GM19239 (cell line): ENCODE measurements at regions not wholly inside any gene's neighbourhood (a gene's known extent, or its start where the extent isn't known, plus 50 kb on each side); places are given as distances from the start of the nearest gene placed in this dataset.

Source experiments
- DNase-seq: peaks from one replicate; pipeline ENCODE4 v3.0.0; 2011; ENCODE audit warnings: low spot score; ENCODE audit not compliant: insufficient read length
- FAIRE-seq: peaks from 2 replicates; lab custom pipeline; 2011; peaks lifted over from hg19 to GRCh38; lab: Jason Lieb, UNC

DNA sequence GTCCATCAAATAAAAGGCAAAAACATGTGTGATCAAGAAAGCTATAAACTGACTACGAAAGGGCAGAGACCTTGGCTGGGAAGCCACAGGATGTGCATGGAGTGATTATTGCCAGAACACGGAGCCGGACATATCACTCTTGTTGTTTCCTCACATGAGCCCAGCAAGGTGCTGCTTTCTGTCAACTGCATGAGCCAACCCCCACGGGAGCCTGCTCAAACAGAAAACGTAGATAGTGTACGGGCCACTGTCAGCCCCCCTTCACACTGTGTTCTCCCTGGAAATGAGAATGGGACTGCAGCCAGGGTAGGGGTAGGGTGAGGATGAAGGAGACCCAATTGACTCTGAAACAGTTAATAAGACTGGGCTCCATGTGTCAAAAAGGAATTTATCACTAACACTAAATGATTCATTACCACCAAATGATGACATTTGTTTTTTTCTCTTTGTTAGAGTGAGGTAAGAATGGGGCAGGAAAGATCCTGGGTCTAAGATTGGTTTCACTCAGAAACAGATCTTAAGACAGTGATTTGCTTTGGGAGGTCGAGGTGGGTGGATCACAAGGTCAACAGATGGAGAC is 235.8 kb downstream of the MREG start:
- DNase-seq (no peak), FAIRE-seq (no peak)

DNA sequence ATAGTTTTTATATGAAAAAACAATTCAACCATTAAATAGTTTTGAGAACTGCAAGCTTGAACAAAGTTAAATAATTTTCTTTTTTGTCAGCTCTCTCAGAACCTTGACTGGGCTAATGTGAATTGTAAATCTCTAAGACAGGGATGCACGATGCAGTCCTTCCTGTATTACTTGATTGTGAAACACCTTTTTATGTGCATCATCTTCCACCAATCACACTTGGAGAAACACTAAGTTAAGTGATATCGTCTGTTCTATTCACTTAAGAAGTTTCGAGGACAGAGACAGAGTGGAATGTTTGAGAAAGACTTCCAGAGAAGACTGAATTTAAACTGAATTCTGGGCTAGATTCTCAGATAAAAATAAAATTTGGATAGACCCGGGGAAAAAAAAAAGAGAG is 238.2 kb downstream of the MREG start:
- no peak for FAIRE-seq
- DNase-seq, result no peak

DNA sequence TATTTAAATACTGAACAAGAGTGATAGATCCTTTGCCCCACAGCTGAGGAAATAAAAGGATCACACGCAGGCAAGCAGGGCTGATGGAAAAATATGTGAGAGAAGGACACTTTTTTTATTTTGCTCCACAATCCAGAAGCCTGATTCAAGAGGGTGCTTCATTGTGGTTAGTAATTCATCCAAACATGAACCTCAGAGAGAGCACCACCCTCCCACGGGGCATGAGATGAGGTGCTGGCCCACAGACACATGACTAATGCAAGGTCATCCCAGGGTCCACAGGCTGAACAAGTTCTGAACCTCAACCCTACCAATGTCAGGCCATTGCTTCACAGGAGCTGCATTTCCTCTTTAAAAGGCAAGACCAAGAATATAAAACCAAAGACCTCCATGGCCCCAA is 239.6 kb downstream of the MREG start:
- no peak for DNase-seq
- FAIRE-seq, result no peak

DNA sequence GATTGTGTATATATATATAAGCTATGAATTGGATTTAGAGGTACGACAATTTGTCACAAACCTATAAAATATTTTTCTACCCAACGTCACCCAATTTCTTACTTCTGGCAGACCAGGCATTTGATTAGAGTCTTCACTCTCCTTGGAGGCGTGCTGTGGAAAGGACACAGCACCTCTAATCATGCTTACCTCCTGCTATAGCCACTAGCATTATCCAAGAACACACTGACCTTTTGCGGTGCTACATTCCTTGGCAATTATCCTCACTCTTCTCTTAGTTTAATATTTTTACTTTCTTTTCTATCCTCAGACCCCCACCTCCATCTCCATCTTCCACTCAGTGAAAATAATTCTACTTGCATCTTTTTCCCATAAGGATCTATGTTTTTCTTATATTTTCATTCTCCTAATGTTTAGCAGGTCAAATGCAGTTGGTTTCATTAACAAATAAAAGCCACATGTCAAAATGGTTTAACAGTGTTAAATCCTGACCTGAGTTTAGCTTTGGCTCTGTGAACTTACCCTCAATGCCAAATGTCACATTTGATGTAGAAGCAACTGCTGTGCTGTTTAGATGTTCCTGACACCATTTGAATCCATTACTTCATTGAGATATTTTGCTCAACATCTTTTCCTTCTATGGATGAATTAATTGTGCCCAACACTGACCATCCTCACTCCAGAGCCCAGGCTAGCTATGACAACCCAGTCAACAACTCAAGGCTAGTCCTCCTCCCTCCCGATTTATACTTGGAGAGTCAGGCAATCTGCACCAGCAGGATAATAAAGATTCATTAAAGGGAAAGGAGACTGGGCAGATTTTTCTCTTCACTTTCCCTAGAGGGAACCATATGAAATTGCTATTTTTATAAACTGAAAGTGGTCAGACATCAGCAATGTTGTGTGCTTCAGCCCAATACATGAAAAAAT is 240.5 kb downstream of the MREG start:
- DNase-seq, result no peak
- no peak for FAIRE-seq

DNA sequence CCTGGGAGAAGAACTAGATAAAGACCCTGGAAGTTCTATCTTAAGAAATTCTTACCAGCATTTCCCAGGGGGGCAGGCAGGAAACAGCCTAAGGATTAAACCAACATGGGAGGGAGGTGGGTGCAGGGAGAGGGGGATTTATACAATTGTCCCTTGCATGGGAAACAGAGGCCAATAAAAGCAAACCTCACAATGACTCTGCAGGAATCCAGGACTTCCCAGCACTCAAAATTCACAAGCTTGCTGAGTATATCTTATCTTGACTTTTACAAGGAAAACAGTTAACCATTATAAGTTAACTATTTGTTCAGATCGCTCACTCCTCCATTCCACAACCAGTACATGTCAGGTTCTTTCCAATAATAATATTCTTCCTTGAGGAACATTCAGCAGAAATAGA is 241.3 kb downstream of the MREG start:
- FAIRE-seq, result no peak
- no peak for DNase-seq

DNA sequence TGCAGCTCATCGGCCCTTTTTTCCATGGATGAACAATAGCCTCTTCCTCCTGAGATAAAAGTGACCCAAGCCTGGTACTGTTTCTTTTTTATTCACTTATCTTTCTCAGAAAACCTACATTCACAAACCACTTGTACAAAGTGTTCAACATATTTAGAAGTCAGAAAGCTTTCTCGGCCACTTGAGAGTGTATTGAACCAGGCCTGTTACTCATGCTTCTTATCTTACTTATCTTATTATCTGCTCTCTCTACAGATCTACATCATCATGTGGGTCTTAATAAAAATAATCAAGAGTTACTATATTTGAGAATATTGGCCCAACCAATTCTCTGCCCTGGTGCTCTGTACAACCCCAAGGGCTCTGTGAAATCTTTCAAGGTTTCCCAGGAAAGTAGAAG is 242.1 kb downstream of the MREG start:
- DNase-seq (no peak), FAIRE-seq (no peak)

DNA sequence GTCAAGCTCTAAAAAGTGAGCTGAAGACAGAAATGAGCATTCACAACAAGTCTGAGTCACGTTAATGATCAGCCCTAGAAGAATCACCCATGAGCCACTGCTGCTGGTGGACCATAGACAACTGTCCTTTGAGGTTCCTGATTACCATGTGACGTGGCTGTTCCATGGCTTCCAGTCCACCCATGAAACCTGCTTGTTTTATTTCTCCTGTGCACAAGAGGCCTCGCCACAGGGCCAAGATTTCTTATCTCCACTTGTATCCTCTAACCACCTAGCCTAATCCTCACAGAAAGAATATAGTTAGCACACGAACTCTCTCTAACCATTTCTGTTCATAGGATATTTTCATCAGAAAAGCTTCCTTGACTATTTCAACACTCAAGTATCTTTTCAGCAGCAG is 242.7 kb downstream of the MREG start:
- FAIRE-seq, result no peak
- no peak for DNase-seq

DNA sequence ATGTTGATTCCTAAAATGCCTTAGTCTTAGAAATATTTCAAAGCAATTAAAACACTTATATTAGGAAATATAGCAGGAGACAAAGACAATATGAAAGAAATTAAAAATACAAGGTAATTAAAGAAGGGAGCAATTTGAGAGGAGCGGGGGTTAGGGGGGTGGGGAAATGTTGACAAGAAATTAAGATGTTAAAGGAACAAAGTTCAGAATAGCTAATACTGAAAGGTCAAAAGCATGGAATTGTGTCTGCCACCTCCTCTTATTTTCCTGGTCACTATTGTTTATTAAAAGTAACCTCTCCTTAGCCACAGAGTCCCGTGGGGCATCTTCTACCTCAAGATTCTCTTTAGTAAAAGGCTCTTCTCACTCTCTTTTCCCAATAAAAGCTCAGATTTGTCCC is 244.1 kb downstream of the MREG start:
- FAIRE-seq (no peak), DNase-seq (no peak)

DNA sequence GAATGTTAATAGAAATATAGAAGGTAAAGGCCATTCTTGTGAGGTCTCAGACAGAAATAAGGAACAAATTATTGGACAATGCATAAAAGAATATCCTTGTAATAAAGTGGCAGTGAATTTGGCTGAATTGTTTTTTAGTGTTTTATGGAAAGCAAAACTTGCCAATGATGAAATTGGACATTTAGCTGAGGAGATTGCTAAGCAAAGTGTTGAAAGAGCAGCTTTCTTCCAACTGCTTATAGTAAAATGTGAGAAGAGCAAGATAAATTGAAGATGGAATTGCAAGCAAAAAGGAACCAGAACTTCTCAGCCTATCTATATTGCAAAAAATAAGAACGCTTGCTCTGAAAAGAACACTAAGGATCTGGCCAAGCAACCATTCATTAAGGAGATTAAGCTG is 245.7 kb downstream of the MREG start:
- DNase-seq (no peak), FAIRE-seq (no peak)

DNA sequence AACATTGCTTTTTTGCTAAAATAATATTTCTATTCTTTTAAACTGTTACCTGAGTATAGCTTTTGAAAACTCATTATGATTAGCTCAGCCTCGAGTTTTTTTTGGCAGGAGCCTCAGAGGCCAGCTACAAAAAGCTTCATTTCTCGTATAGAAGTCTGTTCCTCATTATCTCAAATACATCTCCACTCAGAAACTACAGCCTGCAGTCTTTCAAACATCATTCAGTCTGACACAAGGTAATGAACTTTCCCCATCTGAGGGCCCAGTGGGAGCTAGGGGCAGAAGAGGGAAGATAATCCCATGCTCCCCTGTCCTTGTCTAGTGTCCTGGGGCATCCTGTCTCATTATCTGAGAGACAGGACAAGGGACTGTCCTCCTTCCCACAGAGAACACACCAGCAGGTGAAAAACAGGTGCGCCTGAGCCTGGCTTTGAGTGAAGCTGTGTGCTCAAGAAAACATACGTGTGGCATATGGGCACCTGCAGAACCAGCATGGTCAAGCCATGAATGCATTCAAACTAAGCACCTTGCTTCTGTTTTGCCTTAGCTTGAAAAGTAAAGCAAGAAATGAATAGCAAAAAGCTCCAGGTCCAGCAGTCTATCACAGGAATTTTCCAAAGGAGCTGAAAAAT is 247.5 kb downstream of the MREG start:
- no peak for FAIRE-seq
- DNase-seq, result no peak

DNA sequence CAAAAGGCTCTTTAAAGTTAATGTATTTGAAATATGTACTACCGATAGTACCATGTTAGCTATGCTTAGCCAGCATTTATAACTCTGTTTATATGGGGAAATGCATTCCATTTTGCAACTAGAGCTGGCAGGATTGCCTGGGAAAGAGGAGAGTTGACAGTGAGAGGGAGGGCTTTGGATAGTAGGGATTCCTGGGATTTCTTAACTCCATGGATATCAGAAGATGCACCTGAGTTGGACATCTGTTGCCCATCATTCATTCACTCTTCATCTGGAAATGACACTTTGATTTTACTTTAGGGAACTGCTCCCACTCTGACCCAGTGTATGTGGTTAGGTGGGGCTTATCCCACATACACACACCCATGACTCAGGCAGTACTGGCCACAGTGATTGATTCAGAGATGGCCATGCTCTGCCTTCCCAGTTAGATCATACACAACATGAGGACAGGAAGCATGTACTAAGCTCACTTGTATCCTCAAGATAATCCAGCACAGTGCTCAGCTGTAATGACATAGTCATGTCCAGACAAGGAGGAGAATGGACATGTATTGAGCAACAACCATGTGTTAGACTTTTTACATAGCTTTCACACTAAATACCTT is 248.8 kb downstream of the MREG start:
- DNase-seq (no peak), FAIRE-seq (no peak)

DNA sequence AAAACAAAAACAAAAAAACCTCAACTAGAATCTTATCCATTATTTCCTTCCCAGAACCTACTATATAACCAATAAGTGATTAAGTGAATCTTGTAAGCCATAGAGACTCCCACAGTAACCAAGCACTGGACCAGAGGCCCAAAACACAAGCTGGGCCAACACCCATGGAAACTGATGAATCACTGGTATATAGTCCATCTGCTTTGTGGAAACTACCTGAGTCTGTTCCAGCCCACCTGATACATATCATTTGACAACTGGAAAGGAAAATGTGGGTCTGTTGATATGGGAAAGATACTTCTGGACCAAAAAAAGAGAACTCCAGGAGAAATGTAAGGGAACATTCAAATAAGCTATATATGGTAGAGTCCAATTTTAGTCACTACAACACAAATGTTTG is 252.8 kb downstream of the MREG start:
- DNase-seq, result no peak
- FAIRE-seq, result no peak

DNA sequence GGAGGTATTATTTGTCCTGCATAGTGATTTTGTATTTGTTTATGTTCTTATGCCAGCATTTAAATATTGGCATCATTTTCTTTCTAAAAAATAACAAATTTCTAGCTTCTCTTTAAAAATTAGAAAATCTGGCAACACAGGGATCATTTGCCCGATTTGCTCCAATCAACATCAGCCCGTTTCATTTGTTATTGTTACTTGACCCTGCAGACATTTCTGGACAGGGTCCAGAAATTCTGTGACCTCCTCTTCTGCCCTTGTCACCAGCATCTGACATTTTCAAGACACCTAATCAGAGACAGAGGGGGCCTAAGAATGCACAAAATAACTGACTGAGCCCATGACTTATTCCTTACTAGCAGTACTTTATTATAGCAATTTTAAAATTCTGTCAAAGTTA is 253.3 kb downstream of the MREG start:
- FAIRE-seq, result no peak
- no peak for DNase-seq

DNA sequence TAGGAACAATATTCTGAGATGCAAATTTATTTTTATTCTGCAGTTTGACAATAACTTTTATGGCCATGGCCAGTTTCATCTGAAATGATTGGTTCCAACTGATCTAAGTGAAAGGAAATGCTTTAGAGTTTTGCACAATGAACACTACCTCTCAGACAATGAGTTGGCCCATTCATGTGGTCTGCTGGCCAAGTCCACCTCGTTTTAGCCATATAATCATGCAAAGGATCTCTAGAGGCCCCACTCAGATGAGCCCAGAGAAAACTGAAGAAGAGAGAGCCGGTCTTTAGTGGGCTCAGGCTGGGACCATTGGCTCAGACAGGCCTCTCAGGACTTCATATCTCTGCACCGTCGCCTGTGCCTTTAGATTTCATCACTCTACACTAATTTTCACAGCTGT is 254.7 kb downstream of the MREG start:
- DNase-seq (no peak), FAIRE-seq (no peak)

DNA sequence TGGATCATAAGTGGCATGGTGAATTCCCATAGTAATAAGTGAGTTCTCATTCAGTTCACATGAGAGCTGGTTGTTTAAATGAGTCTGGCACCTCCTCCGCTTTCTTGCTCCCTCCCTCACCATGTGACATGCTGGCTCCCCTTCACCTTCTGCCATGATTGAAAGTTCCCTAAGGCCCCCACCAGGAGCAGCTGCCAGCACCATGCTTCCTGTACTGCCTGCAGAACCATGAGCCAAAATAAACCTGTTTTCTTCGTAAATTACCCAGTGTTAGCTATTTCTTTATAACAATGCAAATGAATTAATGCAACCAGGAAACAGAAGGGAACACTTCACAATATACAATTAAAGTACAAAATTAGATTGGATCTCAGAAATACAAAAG is 257.0 kb downstream of the MREG start:
- FAIRE-seq (no peak), DNase-seq (no peak)

DNA sequence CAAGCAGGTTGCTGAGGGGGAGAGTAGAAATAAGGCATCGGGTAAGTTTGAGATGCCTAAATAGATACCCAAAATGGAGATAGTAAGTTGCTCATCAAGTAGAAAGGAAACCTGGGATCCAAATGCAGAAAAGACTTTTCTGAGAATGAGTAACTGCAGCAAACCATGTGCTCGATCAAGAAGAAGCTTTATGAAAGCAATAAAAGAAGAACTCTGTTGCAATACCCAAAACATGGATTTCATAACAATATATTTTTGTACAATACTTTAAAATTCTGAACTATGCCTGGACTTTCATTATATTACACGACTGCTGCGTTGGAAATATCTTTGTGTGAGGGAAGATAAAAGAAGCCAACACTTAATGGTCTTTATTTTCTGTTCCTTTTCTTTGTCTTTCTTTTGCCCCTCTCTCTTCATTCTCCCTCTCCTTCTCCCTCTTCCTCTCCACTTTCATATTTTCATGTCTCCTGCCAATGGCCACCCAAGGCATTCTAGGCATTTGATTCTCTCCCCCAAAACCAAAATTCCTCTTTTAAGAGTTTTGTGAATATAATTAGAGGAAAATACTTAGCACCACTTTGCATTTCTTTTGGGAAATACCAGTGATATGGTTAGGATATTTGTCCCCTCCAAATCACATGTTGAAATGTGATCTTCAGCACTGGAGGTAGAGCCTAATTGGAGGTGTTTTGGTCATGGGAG is 257.6 kb downstream of the MREG start:
- DNase-seq (no peak), FAIRE-seq (no peak)

DNA sequence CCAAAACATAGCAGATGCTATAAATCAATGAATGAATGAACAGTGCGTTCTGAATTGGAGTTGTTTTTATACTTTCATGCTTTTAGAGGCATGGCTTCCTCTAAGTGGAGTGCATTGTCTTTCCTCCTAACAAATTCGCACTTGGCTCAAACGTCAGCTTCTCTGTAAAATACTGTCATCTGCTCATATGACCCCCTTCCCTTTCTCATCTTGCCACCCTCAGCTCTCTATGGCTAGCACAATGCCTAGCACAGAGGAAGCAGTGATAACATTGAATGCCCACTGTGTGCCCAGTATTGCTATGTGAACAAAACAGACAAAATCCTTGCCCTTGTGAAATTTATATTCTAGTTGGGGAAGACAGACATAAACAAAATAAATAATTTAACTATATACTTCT is 258.8 kb downstream of the MREG start:
- DNase-seq (no peak), FAIRE-seq (no peak)

DNA sequence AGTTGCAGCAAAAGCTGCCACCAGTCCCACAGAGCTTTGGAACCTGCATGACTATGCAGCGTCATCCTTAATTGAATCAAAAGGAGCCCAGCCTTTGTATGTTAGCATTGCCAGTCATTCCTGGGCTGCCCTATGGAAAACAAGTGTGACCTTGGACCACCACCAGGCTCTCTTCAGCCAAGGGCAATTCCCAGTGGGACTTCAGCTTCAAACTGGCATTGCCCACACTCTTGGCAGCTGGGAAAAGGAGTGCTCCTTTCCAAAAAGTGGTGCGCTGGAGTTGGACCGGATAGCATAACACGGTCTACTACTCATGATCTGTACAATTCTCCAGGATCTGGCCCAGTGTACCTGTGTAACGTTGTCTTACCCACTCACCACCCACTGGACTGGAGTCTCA is 259.5 kb downstream of the MREG start:
- FAIRE-seq, result no peak
- DNase-seq, result no peak

DNA sequence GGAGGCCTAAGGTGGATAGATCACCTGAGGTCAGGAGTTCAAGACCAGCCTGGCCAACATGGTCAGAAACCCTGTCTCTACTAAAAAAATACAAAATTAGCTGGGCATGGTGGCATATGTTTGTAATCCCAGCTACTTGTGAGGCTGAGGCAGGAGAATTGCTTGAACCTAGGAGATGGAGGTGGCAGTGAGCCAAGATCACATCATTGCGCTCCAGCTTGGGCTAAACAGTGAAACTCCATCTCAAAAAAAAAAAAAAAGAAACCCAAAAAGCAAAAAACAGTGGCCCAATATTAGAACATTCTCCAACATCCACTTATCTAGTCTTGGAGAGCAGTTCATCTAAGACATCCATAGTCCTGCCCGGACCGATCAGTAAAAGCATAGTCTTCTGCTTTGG is 260.4 kb downstream of the MREG start:
- DNase-seq (no peak), FAIRE-seq (no peak)

DNA sequence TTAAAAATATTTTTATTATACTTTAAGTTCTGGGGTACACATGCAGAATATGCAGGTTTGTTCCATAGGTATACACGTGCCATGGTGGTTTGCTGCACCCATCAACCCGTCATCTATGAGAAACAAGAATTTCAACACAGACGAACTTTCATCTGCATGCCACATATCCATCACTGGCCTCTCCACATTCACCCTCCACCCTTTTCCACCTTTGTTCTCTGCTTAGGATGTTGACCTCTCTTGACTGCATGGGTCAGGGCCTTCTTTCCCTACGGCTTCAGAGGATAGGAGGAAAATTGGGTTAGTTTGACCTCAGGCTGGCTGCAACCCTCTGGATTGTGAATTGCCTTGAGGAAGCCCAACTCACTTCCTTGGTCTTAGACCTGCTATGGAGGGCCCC is 260.9 kb downstream of the MREG start:
- FAIRE-seq (no peak), DNase-seq (no peak)

DNA sequence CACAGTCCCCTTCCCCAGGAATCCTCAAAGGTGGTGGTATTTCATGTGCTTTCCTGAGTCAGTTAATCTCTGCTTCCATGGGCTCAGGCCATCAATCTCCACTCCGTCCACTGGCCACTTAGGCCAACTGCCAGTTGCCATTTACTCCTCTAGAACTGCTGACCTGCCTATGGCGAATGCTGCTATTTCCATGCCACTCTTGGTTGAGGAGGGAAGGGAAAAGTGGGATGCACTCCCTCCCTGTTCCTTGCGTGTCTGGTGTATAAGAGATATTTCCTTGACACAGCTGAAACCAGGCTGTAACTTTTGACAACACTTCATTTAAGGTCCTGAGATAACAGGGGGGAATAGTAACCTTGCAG is 261.5 kb downstream of the MREG start:
- FAIRE-seq, result no peak
- DNase-seq, result no peak
